Stimulated activated CD4-positive, alpha-beta T cell treated with anti-CD3 and anti-CD28 coated beads, Interleukin-2, amount 100 ng/mL, for 24 hours (primary cell): ENCODE measurements at regions not wholly inside any gene's neighbourhood (a gene's known extent, or its start where the extent isn't known, plus 50 kb on each side); places are given as distances from the start of the nearest gene placed in this dataset.
A peak's percentile ranks its signal among the peaks of the same experiment; 100 is the strongest.
"Not testable (repeated sequence)": the region's sequence is repeated elsewhere in the genome, so short reads cannot be mapped to it uniquely, and the experiment has no call there.

Experiments
- DNase-seq, 2 donors: peaks; one replicate each; pipeline ENCODE4 v3.0.0-alpha.2; 2020

- no peak for DNase-seq
Observed at GRCh38 chr5:157959370-157959769, 100.4 kb upstream of the CLINT1 start.

GRCh38 chr5:157956271-157956885, 97.4 kb upstream of the CLINT1 start:
- DNase-seq = no peak

DNA sequence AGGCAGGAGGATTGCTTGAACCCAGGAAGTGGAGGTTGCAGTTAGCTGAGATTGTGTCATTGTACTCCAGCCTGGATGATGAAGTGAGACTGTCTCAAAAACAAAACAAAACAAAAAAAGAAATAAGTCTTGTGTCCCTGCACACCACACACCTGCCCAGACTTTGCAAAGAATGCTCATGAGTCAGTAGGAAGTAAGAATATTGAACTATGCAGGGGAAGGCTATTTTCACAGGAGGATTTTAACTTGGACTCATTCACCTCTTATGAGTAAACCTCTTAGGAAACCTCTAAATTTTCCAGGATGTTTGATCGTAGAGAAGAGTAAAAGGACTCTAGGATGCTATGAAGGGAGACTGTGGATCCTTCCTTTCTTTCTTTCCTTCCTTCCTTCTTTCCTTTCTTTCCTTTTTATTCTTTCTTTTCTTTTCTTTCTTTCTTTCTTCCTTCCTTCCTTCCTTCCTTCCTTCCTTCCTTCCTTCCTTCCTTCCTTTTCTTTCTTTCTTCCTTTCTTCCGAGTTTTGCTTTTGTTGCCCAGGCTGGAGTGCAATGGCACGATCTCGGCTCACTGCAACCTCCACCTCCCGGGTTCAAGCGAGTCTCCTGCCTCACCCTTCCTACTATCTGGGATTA, 96.7 kb upstream of the CLINT1 start:
- no peak for DNase-seq

GRCh38 chr5:157952374-157952685, 93.4 kb upstream of the CLINT1 start:
- no peak for DNase-seq

- no peak for DNase-seq
Observed at GRCh38 chr5:157951673-157952373, 92.9 kb upstream of the CLINT1 start.

- no peak for DNase-seq
Observed at GRCh38 chr5:157949520-157949919, 90.6 kb upstream of the CLINT1 start.

- DNase-seq = peak; percentile 82 to 83
Observed at GRCh38 chr5:157948738-157949410, 89.9 kb upstream of the CLINT1 start.

GRCh38 chr5:157947156-157947555, 88.2 kb upstream of the CLINT1 start:
- DNase-seq = no peak

- DNase-seq = not testable (repeated sequence)
Observed at GRCh38 chr5:157945822-157946221, 86.9 kb upstream of the CLINT1 start.

DNA sequence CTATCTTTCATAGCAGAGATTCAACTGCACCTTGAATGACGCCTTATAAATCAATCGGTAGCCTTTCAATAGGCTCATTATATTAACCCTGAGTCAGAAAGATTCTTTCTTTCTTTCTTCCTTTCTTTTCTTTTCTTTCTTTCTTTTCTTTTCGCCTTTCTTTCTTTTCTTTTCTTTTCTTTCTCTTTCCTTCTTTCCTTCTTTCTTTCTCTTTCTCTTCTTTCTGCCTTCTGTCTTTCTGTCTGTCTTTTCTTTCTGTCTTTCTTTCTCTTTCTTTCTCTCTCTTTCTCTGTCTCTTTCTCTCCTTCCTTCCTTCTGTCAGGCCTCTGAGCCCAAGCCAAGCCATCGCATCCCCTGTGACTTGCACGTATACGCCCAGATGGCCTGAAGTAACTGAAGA, 86.0 kb upstream of the CLINT1 start:
- DNase-seq = no peak

DNA sequence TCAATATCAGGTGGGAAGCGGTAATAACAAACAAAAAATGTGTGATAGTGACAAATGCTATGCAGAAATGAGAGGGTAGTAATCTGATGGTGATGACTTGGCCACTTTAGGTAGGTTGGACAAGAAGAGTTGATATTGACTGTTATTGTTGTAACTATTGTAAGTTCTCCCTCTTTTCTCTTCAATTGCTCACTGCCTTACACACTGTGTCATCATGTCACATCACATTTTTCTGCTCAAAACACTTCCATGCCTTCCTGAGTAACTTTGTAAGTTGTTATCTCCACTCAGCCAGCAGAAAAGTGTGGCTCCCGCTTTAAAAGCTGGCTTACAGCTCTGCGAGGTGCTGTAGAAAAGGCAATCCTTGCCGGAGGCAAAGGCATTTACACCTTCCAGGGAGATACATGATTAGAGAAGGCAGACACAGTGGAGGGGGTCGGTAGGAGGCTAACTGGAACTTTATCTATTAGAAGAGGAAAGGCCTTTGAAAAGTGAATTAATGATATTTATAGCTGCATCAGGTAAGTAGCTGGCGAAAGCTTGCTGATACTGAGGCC, 85.2 kb upstream of the CLINT1 start:
- DNase-seq = no peak

DNA sequence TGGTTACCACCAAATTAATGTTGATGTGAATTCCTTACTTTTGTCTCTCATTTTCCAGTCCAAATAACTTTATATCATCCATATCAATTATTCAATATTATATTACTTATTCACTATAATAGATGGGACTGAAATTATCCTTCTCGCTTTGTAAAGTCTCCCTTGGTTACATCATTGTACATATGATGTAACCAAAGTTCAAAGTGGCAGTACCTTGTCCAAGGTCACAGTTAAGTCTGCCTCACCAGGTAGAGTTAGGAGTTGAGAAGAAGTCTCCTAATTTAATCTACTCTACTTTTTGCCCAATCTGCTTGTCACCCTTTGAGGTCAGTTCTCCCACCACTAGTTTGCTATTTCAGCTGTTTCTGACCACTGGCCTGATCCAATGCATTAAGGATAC, 83.7 kb upstream of the CLINT1 start:
- DNase-seq = no peak

DNA sequence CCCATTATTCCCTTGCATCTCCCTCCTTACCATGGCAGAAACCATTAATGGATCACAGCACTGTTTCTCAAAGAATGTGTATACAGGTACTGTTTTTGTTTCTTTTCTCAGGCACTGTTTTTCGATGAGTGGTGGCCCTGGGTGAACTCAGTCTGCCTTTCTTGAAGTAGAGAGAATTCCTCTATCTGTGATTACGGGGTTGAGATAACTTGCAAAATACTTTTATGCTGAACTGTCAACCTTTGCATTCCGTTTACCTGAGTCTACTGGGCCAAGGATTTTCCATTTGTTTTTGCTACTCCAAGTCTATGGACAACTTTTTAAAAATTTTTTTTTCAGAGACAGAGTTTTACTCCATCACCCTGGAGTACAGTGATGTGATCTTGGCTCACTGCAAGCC, 82.7 kb upstream of the CLINT1 start:
- no peak for DNase-seq

- DNase-seq = not testable (repeated sequence)
Observed at GRCh38 chr5:157938101-157938500, 79.2 kb upstream of the CLINT1 start.

GRCh38 chr5:157936776-157937501, 78.0 kb upstream of the CLINT1 start:
- not testable (repeated sequence) for DNase-seq

GRCh38 chr5:157934600-157934999, 75.7 kb upstream of the CLINT1 start:
- no peak for DNase-seq

- DNase-seq = no peak
Observed at GRCh38 chr5:157933005-157933404, 74.1 kb upstream of the CLINT1 start.

- DNase-seq = no peak
Observed at GRCh38 chr5:157930710-157931109, 71.8 kb upstream of the CLINT1 start.

DNA sequence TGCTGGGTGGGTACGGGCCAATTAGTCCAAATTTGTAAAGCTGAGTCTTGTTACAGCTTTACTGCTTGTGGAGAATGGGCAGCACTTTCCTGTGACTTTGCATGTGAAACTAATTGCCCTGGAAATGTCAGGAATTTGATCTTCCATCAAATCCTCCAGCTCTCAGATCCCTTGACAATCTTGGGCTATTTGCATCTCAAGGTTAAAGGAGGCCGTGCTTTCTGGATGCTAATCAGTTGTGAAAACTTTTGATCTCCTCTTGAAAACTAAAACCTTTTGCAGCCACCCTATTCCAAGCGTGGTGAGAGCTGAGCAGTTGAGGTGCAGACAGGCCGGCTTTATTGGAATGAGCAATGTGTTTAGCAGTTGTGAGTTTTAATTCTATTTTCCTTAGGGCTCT, 68.0 kb upstream of the CLINT1 start:
- no peak for DNase-seq

DNA sequence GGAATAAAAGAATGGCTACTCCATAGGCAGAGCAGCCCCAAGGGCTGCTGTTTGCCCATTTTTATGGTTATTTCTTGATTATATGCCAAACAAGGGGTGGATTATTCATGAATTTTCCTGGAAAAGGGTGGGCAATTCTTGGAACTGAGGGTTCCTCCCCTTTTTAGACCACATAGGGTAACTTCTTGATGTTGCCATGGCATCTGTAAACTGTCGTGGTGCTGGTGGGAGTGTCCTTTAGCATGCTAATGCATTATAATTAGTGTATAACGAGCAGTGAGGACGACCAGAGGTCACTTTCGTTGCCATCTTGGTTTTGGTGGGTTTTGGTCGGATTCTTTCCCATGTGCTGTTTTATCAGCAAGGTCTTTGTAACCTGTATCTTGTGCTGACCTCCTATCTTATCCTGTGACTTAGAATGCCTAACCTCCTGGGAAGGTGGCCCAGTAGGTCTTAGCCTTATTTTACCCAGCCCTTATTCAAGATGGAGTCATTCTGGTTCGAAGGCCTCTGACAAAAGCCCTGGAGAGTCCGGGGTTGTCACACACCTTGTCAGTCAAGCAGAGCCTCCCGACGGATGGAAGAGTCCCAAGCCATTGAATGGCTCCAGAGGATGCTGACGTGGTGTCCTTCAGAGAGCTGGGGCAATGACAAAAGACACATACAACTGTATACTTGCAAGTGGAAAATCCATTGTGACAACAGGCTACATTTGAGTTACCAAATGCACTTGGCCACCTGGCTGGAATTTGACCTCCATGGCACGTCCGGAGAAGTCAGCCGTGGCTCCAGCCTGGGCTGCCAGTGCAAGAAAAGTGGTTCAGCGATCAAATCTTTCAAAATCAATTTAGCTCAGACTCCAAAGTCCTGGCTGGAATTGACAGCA, 67.1 kb upstream of the CLINT1 start:
- DNase-seq = no peak

DNA sequence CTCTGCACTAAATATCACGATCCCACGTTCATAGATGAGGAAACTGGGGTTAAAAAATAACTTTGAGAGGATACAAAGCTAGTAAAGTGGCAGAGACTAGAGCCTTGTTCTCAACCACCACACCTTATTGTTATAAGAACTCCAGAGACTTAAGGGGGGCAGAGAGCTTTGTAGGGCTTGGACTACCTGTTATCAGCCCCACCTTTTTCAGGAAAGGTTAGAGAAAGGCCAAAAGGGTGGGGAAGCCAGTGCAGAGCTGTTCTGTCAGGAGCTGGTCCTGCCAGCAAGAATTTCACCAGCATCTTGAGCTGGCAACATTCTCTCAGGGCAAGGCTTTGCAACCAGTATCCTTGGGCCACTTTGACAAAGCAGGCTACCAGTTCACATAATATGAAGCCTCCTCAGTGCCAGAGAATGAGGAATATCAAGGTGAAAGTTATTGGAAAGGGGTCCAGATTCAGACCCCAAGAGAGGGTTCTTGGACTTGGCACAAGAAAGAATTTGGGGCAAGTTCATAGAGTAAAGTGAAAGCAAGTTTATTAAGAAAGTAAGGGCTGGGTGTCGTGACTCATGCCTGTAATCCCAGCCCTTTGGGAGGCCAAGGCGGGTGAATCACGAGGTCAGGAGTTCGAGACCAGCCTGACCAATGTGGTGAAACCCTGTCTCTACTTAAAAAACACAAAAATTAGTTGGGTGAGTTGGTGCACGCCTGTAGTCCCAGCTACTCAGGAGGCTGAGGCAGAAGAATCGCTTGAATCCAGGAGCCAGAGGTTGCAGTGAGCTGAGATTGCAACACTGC, 66.2 kb upstream of the CLINT1 start:
- peak in 1 of 2 donors; percentile 10 for DNase-seq
